ENCODE measurements at regions not wholly inside any gene's neighbourhood (a gene's known extent, or its start where the extent isn't known, plus 50 kb on each side); places are given as distances from the start of the nearest gene placed in this dataset.

- Mint-ChIP-seq H3K4me1 (ENCODE audit: insufficient read depth, unreplicated experiment) (peaks cover 5% of the 10 kb centered on the region), H3K9me3 (ENCODE audit: unreplicated experiment) (no peaks in the 10 kb centered on the region), H3K27ac (ENCODE audit: low read depth, unreplicated experiment) (no peak overlapping the region), H3K36me3 (ENCODE audit: insufficient read depth, unreplicated experiment) (no peaks in the 10 kb centered on the region), H3K4me3 (ENCODE audit: unreplicated experiment) (no peak overlapping the region), H3K27me3 (ENCODE audit: insufficient read depth, unreplicated experiment) (no peaks in the 10 kb centered on the region)
- no peak for DNase-seq (ENCODE audit: unreplicated experiment)
- intact Hi-C loops (cut with micrococcal nuclease): no loop called here
- POLR2A ChIA-PET: interaction anchor here (1.1 kb wide), 1 partner anchor 9 kb away, joined by 4 read pairs; no protein-coding TSS in a partner anchor
- TF ChIP-seq CTCF (IDR thresholded peaks at IDR 0.05; ENCODE audit: unreplicated experiment): no peak
- BruUV-seq (replicated peaks): no TSS peak
- CTCF ChIA-PET: interaction anchor here (0.5 to 1.2 kb wide), 5 partner anchors 24 to 88 kb away, joined by 3 to 5 read pairs (median 3); no protein-coding TSS in a partner anchor
These were observed 157.6 kb downstream of the FOXA2 start for GRCh38 chr20:22426772-22427171.

- no peak for TF ChIP-seq CTCF (IDR thresholded peaks at IDR 0.05; ENCODE audit: unreplicated experiment)
- no peak overlapping the region for H3K4me3 Mint-ChIP-seq (ENCODE audit: unreplicated experiment)
- H3K27me3 Mint-ChIP-seq (ENCODE audit: insufficient read depth, unreplicated experiment): no peaks in the 10 kb centered on the region
- POLR2A ChIA-PET: interaction anchor here (1.3 kb wide), 1 partner anchor 10 kb away, joined by 3 read pairs; no protein-coding TSS in a partner anchor
- CTCF ChIA-PET: interaction anchor here (1.0 to 2.0 kb wide), 3 partner anchors 14 to 259 kb away, joined by 3 to 6 read pairs (median 4); no protein-coding TSS in a partner anchor
- no TSS peak for BruUV-seq (replicated peaks)
- H3K36me3 Mint-ChIP-seq (ENCODE audit: insufficient read depth, unreplicated experiment): no peaks in the 10 kb centered on the region
- peaks cover 5% of the 10 kb centered on the region for H3K4me1 Mint-ChIP-seq (ENCODE audit: insufficient read depth, unreplicated experiment)
- no peak overlapping the region for H3K27ac Mint-ChIP-seq (ENCODE audit: low read depth, unreplicated experiment)
- DNase-seq (ENCODE audit: unreplicated experiment): no peak
- intact Hi-C loops (cut with micrococcal nuclease): no loop called here
- H3K9me3 Mint-ChIP-seq (ENCODE audit: unreplicated experiment): no peaks in the 10 kb centered on the region
These were observed 158.8 kb downstream of the FOXA2 start for GRCh38 chr20:22425344-22426295.

- DNase-seq (ENCODE audit: unreplicated experiment): no peak
- Mint-ChIP-seq H3K27me3 (ENCODE audit: insufficient read depth, unreplicated experiment) (no peaks in the 10 kb centered on the region), H3K4me3 (ENCODE audit: unreplicated experiment) (no peak overlapping the region), H3K4me1 (ENCODE audit: insufficient read depth, unreplicated experiment) (no peaks in the 10 kb centered on the region), H3K36me3 (ENCODE audit: insufficient read depth, unreplicated experiment) (no peaks in the 10 kb centered on the region), H3K27ac (ENCODE audit: low read depth, unreplicated experiment) (no peak overlapping the region), H3K9me3 (ENCODE audit: unreplicated experiment) (no peaks in the 10 kb centered on the region)
- ChIA-PET CTCF (no interaction called here), POLR2A (no interaction called here)
- no peak for TF ChIP-seq CTCF (IDR thresholded peaks at IDR 0.05; ENCODE audit: unreplicated experiment)
- intact Hi-C loops (cut with micrococcal nuclease): no loop called here
- no TSS peak for BruUV-seq (replicated peaks)
These were observed 161.1 kb downstream of the FOXA2 start for GRCh38 chr20:22423190-22423832.

GRCh38 chr20:22420116-22420598 is 164.2 kb downstream of the FOXA2 start:
- CTCF ChIA-PET: interaction anchor here (0.9 to 1.3 kb wide), 2 partner anchors 32 to 81 kb away, joined by 3 read pairs; no protein-coding TSS in a partner anchor
- H3K4me1 Mint-ChIP-seq (ENCODE audit: insufficient read depth, unreplicated experiment): no peaks in the 10 kb centered on the region
- H3K4me3 Mint-ChIP-seq (ENCODE audit: unreplicated experiment): no peak overlapping the region

More at GRCh38 chr20:22420116-22420598, 164.2 kb downstream of the FOXA2 start:
- no TSS peak for BruUV-seq (replicated peaks)
- Mint-ChIP-seq H3K27ac (ENCODE audit: low read depth, unreplicated experiment) (no peak overlapping the region), H3K9me3 (ENCODE audit: unreplicated experiment) (no peaks in the 10 kb centered on the region), H3K27me3 (ENCODE audit: insufficient read depth, unreplicated experiment) (no peaks in the 10 kb centered on the region), H3K36me3 (ENCODE audit: insufficient read depth, unreplicated experiment) (no peaks in the 10 kb centered on the region)
- no peak for DNase-seq (ENCODE audit: unreplicated experiment)
- intact Hi-C loops (cut with micrococcal nuclease): no loop called here
- no peak for TF ChIP-seq CTCF (IDR thresholded peaks at IDR 0.05; ENCODE audit: unreplicated experiment)
- POLR2A ChIA-PET: interaction anchor here (0.9 to 2.6 kb wide), 2 partner anchors 16 to 78 kb away, joined by 3 to 11 read pairs; no protein-coding TSS in a partner anchor
